DND-41 (cell line): ENCODE measurements at regions not wholly inside any gene's neighbourhood (a gene's known extent, or its start where the extent isn't known, plus 50 kb on each side); places are given as distances from the start of the nearest gene placed in this dataset.

ENCODE experiments used
- ATAC-seq: fragments of 200-7000 bp; cut with Tn5 transposase; 3 replicates; pipeline ENCODE4 v1.9.1; 2021; ENCODE audit warnings: low read depth; ENCODE audit not compliant: insufficient read depth
- DNase-seq: peaks from one replicate; pipeline ENCODE4 v3.0.0-alpha.2; 2020
- H2AFZ ChIP-seq: 2 replicates; pipeline ENCODE4 v1.6.0; 2012; ENCODE audit warnings: low read depth, low read length
- H3K27ac ChIP-seq: 2 replicates; pipeline ENCODE4 v1.5.1; 2012; ENCODE audit warnings: low read length, inconsistent platforms
- H3K27me3 ChIP-seq: fragments of 200-600 bp; sonication (generic); 2 replicates; pipeline ENCODE4 v1.6.0; 2012; ENCODE audit warnings: low read length, mild to moderate bottlenecking, inconsistent platforms; ENCODE audit not compliant: insufficient read depth, poor library complexity
- H3K36me3 ChIP-seq: 2 replicates; pipeline ENCODE4 v1.5.1; 2012; ENCODE audit warnings: low read length, inconsistent platforms; ENCODE audit not compliant: insufficient read depth
- H3K4me1 ChIP-seq: 2 replicates; pipeline ENCODE4 v1.5.1; 2012; ENCODE audit warnings: mild to moderate bottlenecking, low read length; ENCODE audit not compliant: insufficient read depth
- H3K4me2 ChIP-seq: 2 replicates; pipeline ENCODE4 v1.6.0; 2012; ENCODE audit warnings: mild to moderate bottlenecking, moderate library complexity, low read length, inconsistent platforms; ENCODE audit not compliant: insufficient read depth
- H3K4me3 ChIP-seq, 2 experiments: fragments of 200-600 bp in 1 of 2; shearing (Covaris generic) in 1 of 2; 2 replicates each; pipeline ENCODE4 v1.5.1; 2012 to 2016; ENCODE audit warnings: inconsistent platforms in 2 of 2, low read length in 2 of 2, mild to moderate bottlenecking in 2 of 2, low read depth in 1 of 2, moderate library complexity in 1 of 2
- H3K79me2 ChIP-seq: 2 replicates; pipeline ENCODE4 v1.6.0; 2012; ENCODE audit warnings: low read length, inconsistent platforms; ENCODE audit not compliant: insufficient read depth
- H3K9ac ChIP-seq: 2 replicates; pipeline ENCODE4 v1.6.0; 2012; ENCODE audit warnings: low read depth, mild to moderate bottlenecking, inconsistent platforms, low read length, moderate library complexity
- H3K9me3 ChIP-seq: 2 replicates; pipeline ENCODE4 v1.5.1; 2012; ENCODE audit warnings: low read length, moderate library complexity, mild to moderate bottlenecking, inconsistent platforms; ENCODE audit not compliant: insufficient read depth, severe bottlenecking
- H4K20me1 ChIP-seq: 2 replicates; pipeline ENCODE4 v1.6.0; 2012; ENCODE audit warnings: low read length; ENCODE audit not compliant: insufficient read depth
- EZH2 ChIP-seq: IDR thresholded peaks from 3 replicates; pipeline ENCODE4 v1.6.1; 2012; ENCODE audit warnings: borderline replicate concordance, low read depth, mild to moderate bottlenecking, moderate library complexity, low read length, inconsistent platforms; ENCODE audit not compliant: severe bottlenecking
- TF ChIP-seq, protein P1 (sequence below): IDR thresholded peaks from 2 replicates; pipeline ENCODE4 v1.5.1; 2012; ENCODE audit warnings: borderline replicate concordance, low read length, moderate library complexity, mild to moderate bottlenecking; ENCODE audit not compliant: poor library complexity, severe bottlenecking; ENCODE audit errors: extremely low read depth

DNA sequence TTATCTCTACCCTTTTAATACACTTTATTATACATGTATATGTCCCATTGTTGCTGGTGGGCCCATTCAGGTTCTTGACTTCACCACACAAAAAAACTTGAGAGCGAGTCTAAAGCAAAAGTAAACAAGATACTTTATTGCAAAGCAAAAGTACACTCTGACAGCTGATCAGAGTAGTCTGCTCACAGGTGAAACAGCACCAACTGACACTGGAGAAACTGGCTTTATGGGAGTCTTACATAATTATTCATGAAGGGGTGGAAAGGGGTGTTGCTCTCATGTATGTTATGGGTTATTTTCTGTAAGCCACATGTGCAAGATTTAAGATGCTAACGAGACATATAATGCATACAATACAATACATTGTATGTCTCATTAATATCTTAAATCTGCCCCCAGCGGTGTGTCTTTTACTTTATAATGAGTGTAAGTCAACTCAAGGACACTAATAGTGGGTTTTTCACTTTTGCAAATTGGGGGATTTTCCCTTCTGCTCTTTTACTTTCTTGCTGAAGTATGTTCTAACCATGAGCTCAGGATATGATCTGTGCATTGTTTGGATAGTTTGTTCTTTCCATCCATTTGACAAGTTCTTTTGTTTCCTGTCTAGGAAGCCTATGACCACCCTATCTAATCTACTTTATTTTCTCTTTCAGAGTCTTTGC is 256.1 kb upstream of the ITM2A start:
- Histone ChIP-seq H3K9me3 (no peaks in the 10 kb centered on the region), H2AFZ (no peak overlapping the region), H3K9ac (no peak overlapping the region), H3K4me3 (no peak overlapping the region), H3K36me3 (no peaks in the 10 kb centered on the region), H3K4me1 (no peaks in the 10 kb centered on the region), H4K20me1 (no peaks in the 10 kb centered on the region), H3K27me3 (no peaks in the 10 kb centered on the region), H3K27ac (no peak overlapping the region), H3K79me2 (no peaks in the 10 kb centered on the region), H3K4me2 (no peak overlapping the region)
- ATAC-seq: no peak
- DNase-seq: no peak
- TF ChIP-seq, protein P1, sequence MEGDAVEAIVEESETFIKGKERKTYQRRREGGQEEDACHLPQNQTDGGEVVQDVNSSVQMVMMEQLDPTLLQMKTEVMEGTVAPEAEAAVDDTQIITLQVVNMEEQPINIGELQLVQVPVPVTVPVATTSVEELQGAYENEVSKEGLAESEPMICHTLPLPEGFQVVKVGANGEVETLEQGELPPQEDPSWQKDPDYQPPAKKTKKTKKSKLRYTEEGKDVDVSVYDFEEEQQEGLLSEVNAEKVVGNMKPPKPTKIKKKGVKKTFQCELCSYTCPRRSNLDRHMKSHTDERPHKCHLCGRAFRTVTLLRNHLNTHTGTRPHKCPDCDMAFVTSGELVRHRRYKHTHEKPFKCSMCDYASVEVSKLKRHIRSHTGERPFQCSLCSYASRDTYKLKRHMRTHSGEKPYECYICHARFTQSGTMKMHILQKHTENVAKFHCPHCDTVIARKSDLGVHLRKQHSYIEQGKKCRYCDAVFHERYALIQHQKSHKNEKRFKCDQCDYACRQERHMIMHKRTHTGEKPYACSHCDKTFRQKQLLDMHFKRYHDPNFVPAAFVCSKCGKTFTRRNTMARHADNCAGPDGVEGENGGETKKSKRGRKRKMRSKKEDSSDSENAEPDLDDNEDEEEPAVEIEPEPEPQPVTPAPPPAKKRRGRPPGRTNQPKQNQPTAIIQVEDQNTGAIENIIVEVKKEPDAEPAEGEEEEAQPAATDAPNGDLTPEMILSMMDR: no peak
- TF ChIP-seq EZH2: no peak

DNA sequence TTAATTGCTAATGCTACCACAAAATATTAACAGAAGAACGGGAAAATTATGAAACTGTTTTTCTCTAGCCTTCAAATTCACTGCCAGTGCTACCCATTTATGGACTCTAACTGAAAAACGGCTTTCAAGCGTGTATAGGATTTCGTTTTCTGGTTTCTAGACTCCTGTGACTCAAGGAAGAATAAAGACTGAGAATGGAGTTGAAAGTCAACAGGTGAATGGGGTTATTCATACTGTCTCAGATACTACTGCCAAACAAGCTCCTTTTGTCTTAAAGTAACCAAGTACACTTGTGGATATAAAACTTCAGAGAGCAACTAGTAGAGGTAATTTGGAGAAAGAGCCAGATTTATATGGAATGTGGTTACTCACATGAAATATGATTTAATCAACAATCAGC is 251.1 kb upstream of the ITM2A start:
- H3K9ac ChIP-seq: no peak overlapping the region
- DNase-seq: no peak

DNA sequence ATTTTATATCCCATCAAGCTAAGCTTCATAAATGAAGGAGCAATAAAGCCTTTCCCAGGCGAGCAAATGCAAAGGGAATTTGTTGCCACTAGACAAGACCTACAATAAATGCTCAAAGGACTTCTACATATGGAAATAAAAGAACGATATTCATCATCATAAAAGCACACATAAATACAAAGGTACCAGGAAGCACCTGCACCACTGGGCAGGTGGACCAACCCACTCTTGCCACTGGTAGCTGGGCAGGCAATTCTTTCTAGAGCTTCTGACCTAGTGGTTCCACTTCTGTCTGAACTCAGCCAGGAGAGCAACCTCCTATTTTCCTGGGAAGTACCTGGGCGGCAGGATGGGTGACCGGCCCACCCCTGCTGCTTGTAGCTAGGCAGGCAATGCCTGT is 237.2 kb upstream of the ITM2A start:
- no peak for DNase-seq
- Histone ChIP-seq H3K9ac (no peak overlapping the region), H2AFZ (no peak overlapping the region), H3K4me2 (no peak overlapping the region), H3K9me3 (no peaks in the 10 kb centered on the region), H3K4me1 (no peaks in the 10 kb centered on the region), H3K27me3 (no peaks in the 10 kb centered on the region), H3K4me3 (no peak overlapping the region), H4K20me1 (no peaks in the 10 kb centered on the region), H3K36me3 (no peaks in the 10 kb centered on the region), H3K27ac (no peak overlapping the region), H3K79me2 (no peaks in the 10 kb centered on the region)
- no peak for ATAC-seq
- TF ChIP-seq, protein P1: no peak
- no peak for TF ChIP-seq EZH2

More for the DNA sequence above, 251.1 kb upstream of the ITM2A start:
- H3K4me3 ChIP-seq: no peak overlapping the region
- no peaks in the 10 kb centered on the region for H3K4me1 ChIP-seq
- no peak overlapping the region for H2AFZ ChIP-seq
- H3K27me3 ChIP-seq: no peaks in the 10 kb centered on the region
- no peak overlapping the region for H3K4me2 ChIP-seq
- no peaks in the 10 kb centered on the region for H3K79me2 ChIP-seq
- ATAC-seq: no peak
- H4K20me1 ChIP-seq: no peaks in the 10 kb centered on the region
- TF ChIP-seq, protein P1: no peak
- no peak for TF ChIP-seq EZH2
- H3K27ac ChIP-seq: no peak overlapping the region
- no peaks in the 10 kb centered on the region for H3K36me3 ChIP-seq
- no peaks in the 10 kb centered on the region for H3K9me3 ChIP-seq
